H1 (cell line): ENCODE measurements at regions not wholly inside any gene's neighbourhood (a gene's known extent, or its start where the extent isn't known, plus 50 kb on each side); places are given as distances from the start of the nearest gene placed in this dataset.

Experiments used
- ATF2 ChIP-seq: IDR thresholded peaks from 2 replicates; pipeline ENCODE4 v1.6.1; 2012; ENCODE audit warnings: low read length, inconsistent platforms
- RXRA ChIP-seq: IDR thresholded peaks from 2 replicates; pipeline ENCODE4 v1.6.1; 2011; ENCODE audit warnings: low read depth, mild to moderate bottlenecking, low read length, moderate library complexity; ENCODE audit not compliant: insufficient read depth
- USF2 ChIP-seq: IDR thresholded peaks from 2 replicates; pipeline ENCODE4 v1.6.1; 2011; ENCODE audit warnings: low read length, improper control_type of control experiment

GRCh38 chr3:180306155-180306554 is 269.4 kb upstream of the PEX5L start (continued):
- TF ChIP-seq ATF2 (no peak), USF2 (no peak), RXRA (no peak)
